ENCODE measurements at regions not wholly inside any gene's neighbourhood (a gene's known extent, or its start where the extent isn't known, plus 50 kb on each side); places are given as distances from the start of the nearest gene placed in this dataset.

GRCh38 chr3:43191116-43191515 is 85.2 kb upstream of the POMGNT2 start:
- no peak overlapping the region for H3K9ac ChIP-seq (ENCODE audit: extremely low read depth, low read length, poor library complexity, severe bottlenecking)
- no peak overlapping the region for H3K27ac Mint-ChIP-seq
- no peaks in the 10 kb centered on the region for H3K4me1 Mint-ChIP-seq
- H3K36me3 ChIP-seq (ENCODE audit: control insufficient read depth, insufficient read depth, low read length), result no peaks in the 10 kb centered on the region
- H3K27ac ChIP-seq (ENCODE audit: low read depth, low read length), result no peak overlapping the region
- peaks cover 14% of the 10 kb centered on the region for H3K27me3 ChIP-seq (ENCODE audit: control insufficient read depth, insufficient read depth, low read length, poor library complexity, severe bottlenecking)
- no peak overlapping the region for H3K4me3 ChIP-seq (ENCODE audit: low read length)
- H3K9me3 ChIP-seq (ENCODE audit: control insufficient read depth, low read length), result no peaks in the 10 kb centered on the region
- H3K4me3 Mint-ChIP-seq, result no peak overlapping the region
- H3K4me1 ChIP-seq (ENCODE audit: control insufficient read depth, insufficient read depth, low read length), result no peaks in the 10 kb centered on the region
- no peaks in the 10 kb centered on the region for H3K36me3 Mint-ChIP-seq (ENCODE audit: low read depth)
- no peak for DNase-seq
- H3K9me3 Mint-ChIP-seq, result no peaks in the 10 kb centered on the region
- WGBS, 2 experiments (ENCODE audit: insufficient coverage in 1 of 2, insufficient read length in 1 of 2), result 90 to 92% methylated on average over 6 of the region's 6 CpGs
- H3K27me3 Mint-ChIP-seq (ENCODE audit: insufficient read depth), result peaks cover 11% of the 10 kb centered on the region
- no peak for TF ChIP-seq CTCF (conservative IDR thresholded peaks at IDR 0.05)

GRCh38 chr3:43190670-43191069 is 84.8 kb upstream of the POMGNT2 start:
- DNase-seq, result no peak
- Histone ChIP-seq H3K27ac (ENCODE audit: low read depth, low read length) (no peak overlapping the region), H3K27me3 (ENCODE audit: control insufficient read depth, insufficient read depth, low read length, poor library complexity, severe bottlenecking) (peaks cover 14% of the 10 kb centered on the region), H3K36me3 (ENCODE audit: control insufficient read depth, insufficient read depth, low read length) (no peaks in the 10 kb centered on the region), H3K9me3 (ENCODE audit: control insufficient read depth, low read length) (no peaks in the 10 kb centered on the region), H3K4me1 (ENCODE audit: control insufficient read depth, insufficient read depth, low read length) (no peaks in the 10 kb centered on the region), H3K4me3 (ENCODE audit: low read length) (no peak overlapping the region), H3K9ac (ENCODE audit: extremely low read depth, low read length, poor library complexity, severe bottlenecking) (no peak overlapping the region)
- Mint-ChIP-seq H3K4me3 (no peak overlapping the region), H3K27ac (no peak overlapping the region), H3K4me1 (no peaks in the 10 kb centered on the region), H3K27me3 (ENCODE audit: insufficient read depth) (peaks cover 11% of the 10 kb centered on the region), H3K36me3 (ENCODE audit: low read depth) (no peaks in the 10 kb centered on the region), H3K9me3 (no peaks in the 10 kb centered on the region)
- 80 to 92% methylated on average over 3 to 5 of the region's 5 CpGs for WGBS, 2 experiments (ENCODE audit: insufficient coverage in 1 of 2, insufficient read length in 1 of 2)
- no peak for TF ChIP-seq CTCF (conservative IDR thresholded peaks at IDR 0.05)

- Histone ChIP-seq H3K27ac (ENCODE audit: low read depth, low read length) (no peak overlapping the region), H3K4me1 (ENCODE audit: control insufficient read depth, insufficient read depth, low read length) (no peaks in the 10 kb centered on the region), H3K9ac (ENCODE audit: extremely low read depth, low read length, poor library complexity, severe bottlenecking) (no peak overlapping the region), H3K27me3 (ENCODE audit: control insufficient read depth, insufficient read depth, low read length, poor library complexity, severe bottlenecking) (peaks cover 8% of the 10 kb centered on the region), H3K4me3 (ENCODE audit: low read length) (no peak overlapping the region), H3K36me3 (ENCODE audit: control insufficient read depth, insufficient read depth, low read length) (no peaks in the 10 kb centered on the region), H3K9me3 (ENCODE audit: control insufficient read depth, low read length) (no peaks in the 10 kb centered on the region)
- no peak for DNase-seq
- TF ChIP-seq CTCF (conservative IDR thresholded peaks at IDR 0.05), result no peak
- 93% methylated on average over 1 of the region's 1 CpG; no CpG with 5 or more reads in 1 of the 2 experiments for WGBS, 2 experiments (ENCODE audit: insufficient coverage in 1 of 2, insufficient read length in 1 of 2)
- Mint-ChIP-seq H3K27ac (no peak overlapping the region), H3K27me3 (ENCODE audit: insufficient read depth) (peaks cover 4% of the 10 kb centered on the region), H3K9me3 (no peaks in the 10 kb centered on the region), H3K36me3 (ENCODE audit: low read depth) (no peaks in the 10 kb centered on the region), H3K4me3 (no peak overlapping the region), H3K4me1 (peaks cover 2% of the 10 kb centered on the region)
These were observed 82.1 kb upstream of the POMGNT2 start for GRCh38 chr3:43187836-43188479.

Measured in endodermal cell (in vitro differentiated cells).